Upper lobe of left lung (tissue), 6 donors: ENCODE measurements at regions not wholly inside any gene's neighbourhood (a gene's known extent, or its start where the extent isn't known, plus 50 kb on each side); places are given as distances from the start of the nearest gene placed in this dataset.

Source experiments
- ATAC-seq, 2 donors: fragments of 200-7000 bp; cut with Tn5 transposase; one replicate each; pipeline ENCODE4 v1.9.1; 2022; ENCODE audit warnings: mild to moderate bottlenecking in 2 of 2, moderate library complexity in 2 of 2; ENCODE audit not compliant: low FRiP score in 2 of 2
- DNase-seq, 2 donors: peaks; one replicate each; pipeline ENCODE4 v3.0.0-alpha.2; 2019 to 2020
- H3K27ac ChIP-seq, 4 donors: fragments of 200-600 bp; sonication (generic); one replicate each; pipeline ENCODE4 v1.5.1; 2016 to 2019
- H3K27me3 ChIP-seq, 4 donors: fragments of 200-600 bp; sonication (generic); one replicate each; pipeline ENCODE4 v1.5.1; 2017 to 2019
- H3K36me3 ChIP-seq, 4 donors: fragments of 200-600 bp; sonication (generic); one replicate each; pipeline ENCODE4 v1.5.1; 2016 to 2019
- H3K4me1 ChIP-seq, 4 donors: fragments of 200-600 bp; sonication (generic); one replicate each; pipeline ENCODE4 v1.5.1; 2018 to 2019
- H3K4me3 ChIP-seq, 4 donors: fragments of 200-600 bp; sonication (generic); one replicate each; pipeline ENCODE4 v1.5.1; 2017 to 2019; ENCODE audit warnings: mild to moderate bottlenecking in 2 of 4, moderate library complexity in 1 of 4
- H3K9me3 ChIP-seq, 4 donors: fragments of 200-600 bp; sonication (generic); one replicate each; pipeline ENCODE4 v1.5.1; 2018 to 2019
- CTCF ChIP-seq, 6 experiments: fragments of 450-650 bp in 4 of 6; fragments of 200-600 bp in 2 of 6; sonication (generic) in 2 of 6; IDR thresholded peaks; one replicate each; pipeline ENCODE4 v1.5.1; 2016 to 2019; ENCODE audit warnings: antibody characterized with exemption in 6 of 6
- EP300 ChIP-seq, 4 donors: sonication (generic); formaldehyde crosslinking; IDR thresholded peaks; one replicate each; pipeline ENCODE4 v1.5.1; 2017; ENCODE audit warnings: antibody characterized with exemption in 4 of 4, control low read depth in 2 of 4
- POLR2A ChIP-seq, 4 donors: fragments of 450-650 bp; IDR thresholded peaks; one replicate each; pipeline ENCODE4 v1.5.1; 2016 to 2017; ENCODE audit warnings: antibody characterized with exemption in 4 of 4, mild to moderate bottlenecking in 2 of 4
- POLR2AphosphoS5 ChIP-seq, 2 donors: sonication (generic); formaldehyde crosslinking; IDR thresholded peaks; one replicate each; pipeline ENCODE4 v1.5.1; 2017; ENCODE audit warnings: antibody characterized with exemption in 2 of 2
- WGBS, 2 donors: methylation state at CpG; one replicate each; pipeline ENCODE4 v1.1.5; 2017 to 2018; 5-methylcytosine and 5-hydroxymethylcytosine counted together
- donor health status: DM: no; HTN: no; CAD: no; lungs with moderate emphysema.
- donor health status: DM: no; HTN: yes; CAD: no; lungs with severe emphysema.

- TF ChIP-seq POLR2AphosphoS5 (IDR thresholded peaks at IDR 0.05) (no peak), EP300 (IDR thresholded peaks at IDR 0.05) (no peak), POLR2A (IDR thresholded peaks at IDR 0.05) (no peak), CTCF (IDR thresholded peaks at IDR 0.05) (no peak)
- H3K36me3 ChIP-seq, result peaks cover 0 to 27% (median 2%) of the 10 kb centered on the region in 4 donors
- H3K9me3 ChIP-seq, result no peaks in the 10 kb centered on the region
- DNase-seq (peak in 1 of 2 donors; percentile 77), ATAC-seq (peak; percentile 27 to 54)
- no peaks in the 10 kb centered on the region for H3K27me3 ChIP-seq
- peak overlapping the region; percentile 64 to 85 (median 84) for H3K27ac ChIP-seq
- 39 to 56% methylated on average over 7 of the region's 7 CpGs for WGBS, 2 donors
- H3K4me1 ChIP-seq, result peaks cover 59 to 79% (median 70%) of the 10 kb centered on the region in 4 donors
- H3K4me3 ChIP-seq, result peak overlapping the region in 3 of 4 donors; percentile 34 to 47 (median 38)
These were observed 81.3 kb upstream of the NAA20 start for GRCh38 chr20:19935842-19936241.

GRCh38 chr20:19936466-19937200 lies 80.5 kb upstream of the NAA20 start:
- peak overlapping the region; percentile 64 to 85 (median 84) for H3K27ac ChIP-seq
- WGBS, 2 donors, result 76 to 77% methylated on average over 8 of the region's 8 CpGs
- H3K36me3 ChIP-seq, result peaks cover 0 to 33% (median 2%) of the 10 kb centered on the region in 4 donors
- ATAC-seq (no peak), DNase-seq (no peak)
- H3K4me3 ChIP-seq, result peak overlapping the region in 3 of 4 donors; percentile 34 to 47 (median 38)
- no peaks in the 10 kb centered on the region for H3K27me3 ChIP-seq
- H3K4me1 ChIP-seq, result peaks cover 66 to 80% (median 75%) of the 10 kb centered on the region in 4 donors
- TF ChIP-seq POLR2AphosphoS5 (IDR thresholded peaks at IDR 0.05) (no peak), POLR2A (IDR thresholded peaks at IDR 0.05) (no peak), CTCF (IDR thresholded peaks at IDR 0.05) (no peak), EP300 (IDR thresholded peaks at IDR 0.05) (no peak)
- H3K9me3 ChIP-seq, result no peaks in the 10 kb centered on the region

GRCh38 chr20:19937218-19937617 lies 79.9 kb upstream of the NAA20 start:
- ATAC-seq (no peak), DNase-seq (peak; percentile 38 to 68)
- Histone ChIP-seq H3K27me3 (no peaks in the 10 kb centered on the region), H3K36me3 (peaks cover 0 to 33% (median 2%) of the 10 kb centered on the region in 4 donors), H3K4me3 (peak overlapping the region in 2 of 4 donors; percentile 38 to 47), H3K4me1 (peaks cover 65 to 81% (median 74%) of the 10 kb centered on the region in 4 donors), H3K9me3 (no peaks in the 10 kb centered on the region), H3K27ac (peak overlapping the region; percentile 64 to 85 (median 84))
- TF ChIP-seq POLR2AphosphoS5 (IDR thresholded peaks at IDR 0.05), result peak; percentile 30 to 40
- no peak for TF ChIP-seq EP300 (IDR thresholded peaks at IDR 0.05)
- no peak for TF ChIP-seq CTCF (IDR thresholded peaks at IDR 0.05)
- TF ChIP-seq POLR2A (IDR thresholded peaks at IDR 0.05), result peak in 1 of 4 donors; percentile 60
- WGBS, 2 donors, result 41 to 47% methylated on average over 8 to 11 of the region's 11 CpGs

GRCh38 chr20:19937651-19938420 lies 79.3 kb upstream of the NAA20 start:
- peak overlapping the region in 2 of 4 donors; percentile 38 to 47 for H3K4me3 ChIP-seq
- H3K27me3 ChIP-seq, result no peaks in the 10 kb centered on the region
- no peak for ATAC-seq
- H3K9me3 ChIP-seq, result no peaks in the 10 kb centered on the region
- H3K4me1 ChIP-seq, result peaks cover 62 to 80% (median 77%) of the 10 kb centered on the region in 4 donors
- peak overlapping the region; percentile 64 to 85 (median 84) for H3K27ac ChIP-seq
- TF ChIP-seq CTCF (IDR thresholded peaks at IDR 0.05), result no peak
- TF ChIP-seq POLR2AphosphoS5 (IDR thresholded peaks at IDR 0.05), result no peak
- no peak for TF ChIP-seq EP300 (IDR thresholded peaks at IDR 0.05)
- TF ChIP-seq POLR2A (IDR thresholded peaks at IDR 0.05), result no peak
- H3K36me3 ChIP-seq, result peaks cover 0 to 33% (median 2%) of the 10 kb centered on the region in 4 donors
- WGBS, 2 donors, result 63 to 68% methylated on average over 8 of the region's 8 CpGs
- DNase-seq, result no peak
